HS-27A (cell line): ENCODE measurements at regions not wholly inside any gene's neighbourhood (a gene's known extent, or its start where the extent isn't known, plus 50 kb on each side); places are given as distances from the start of the nearest gene placed in this dataset.
"Not testable (repeated sequence)": the region's sequence is repeated elsewhere in the genome, so short reads cannot be mapped to it uniquely, and the experiment has no call there.

ENCODE experiments used
- DNase-seq: peaks from one replicate; pipeline ENCODE4 v3.0.0-alpha.2; 2012; ENCODE audit warnings: low read depth, missing footprints

DNA sequence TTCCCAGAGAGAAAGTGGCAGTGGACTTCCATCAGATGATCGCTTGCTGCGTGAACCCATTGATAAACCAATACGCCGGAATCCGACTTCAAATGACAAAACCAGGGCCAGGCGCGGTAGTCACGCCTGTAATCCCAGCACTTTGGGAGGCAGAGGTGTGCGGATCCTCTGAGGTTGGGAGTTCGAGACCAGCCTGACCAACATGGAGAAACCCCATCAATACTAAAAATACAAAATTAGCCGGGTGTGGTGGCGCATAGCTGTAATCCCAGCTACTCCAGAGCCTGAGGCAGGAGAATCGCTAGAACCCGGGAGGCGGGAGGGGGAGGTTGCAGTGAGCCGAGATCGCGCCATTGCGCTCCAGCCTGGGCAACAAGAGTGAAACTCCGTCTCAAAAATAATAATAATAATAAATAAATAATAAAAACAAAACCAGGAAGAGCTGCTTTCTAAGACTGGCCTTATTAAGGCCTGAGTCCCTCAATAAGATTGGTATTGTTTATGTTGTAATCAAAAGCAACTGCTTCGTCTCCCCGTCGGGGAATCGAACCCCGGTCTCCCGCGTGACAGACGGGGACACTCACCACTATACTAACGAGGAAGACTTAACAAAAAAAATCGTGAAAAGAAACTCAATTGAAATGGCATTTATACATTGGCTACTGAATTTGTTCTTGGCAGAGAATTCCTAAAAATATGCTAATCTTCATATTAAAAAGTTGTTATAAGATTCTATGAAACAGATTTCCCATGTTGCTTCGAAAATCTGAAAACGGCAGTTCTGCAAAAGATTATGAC is 110.2 kb upstream of the ZNF184 start:
- DNase-seq: peak; percentile 69

DNA sequence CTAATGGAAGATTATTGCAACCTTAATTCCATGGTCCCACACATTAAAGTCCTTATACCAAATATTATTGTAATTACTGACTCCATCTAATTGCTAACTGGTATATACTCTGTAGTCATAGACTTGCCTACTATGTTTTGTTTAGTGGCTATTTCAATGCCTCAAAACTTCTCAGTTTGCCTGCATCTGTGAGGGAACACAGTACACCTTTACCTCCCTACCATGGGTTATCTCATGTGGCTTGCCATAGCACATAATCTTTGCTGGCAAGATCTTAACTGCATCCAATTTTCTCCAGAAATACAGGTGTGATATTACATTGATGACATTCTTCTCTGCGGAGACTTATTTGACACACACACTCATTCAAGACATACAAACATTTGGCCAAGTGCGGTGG is 107.1 kb upstream of the ZNF184 start:
- no peak for DNase-seq

DNA sequence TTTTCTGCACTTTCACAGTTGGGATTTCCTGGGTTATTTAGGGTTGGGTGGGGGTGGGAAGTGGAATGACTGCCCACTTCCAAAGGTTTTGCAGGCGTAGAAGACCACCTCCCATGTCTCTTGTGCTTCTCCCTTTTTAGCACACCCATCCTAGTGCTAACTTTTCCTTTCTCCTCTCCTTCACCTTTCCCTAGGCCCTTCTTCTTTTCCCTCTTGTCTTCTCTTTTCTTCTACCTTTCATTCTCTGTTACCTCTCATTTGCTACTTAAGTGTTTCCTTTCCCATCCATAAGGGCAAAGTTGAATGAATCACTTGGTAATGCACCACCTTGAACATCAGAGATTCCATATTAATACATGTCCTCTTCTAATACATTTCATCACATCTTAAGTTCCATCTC is 105.0 kb upstream of the ZNF184 start:
- no peak for DNase-seq

DNA sequence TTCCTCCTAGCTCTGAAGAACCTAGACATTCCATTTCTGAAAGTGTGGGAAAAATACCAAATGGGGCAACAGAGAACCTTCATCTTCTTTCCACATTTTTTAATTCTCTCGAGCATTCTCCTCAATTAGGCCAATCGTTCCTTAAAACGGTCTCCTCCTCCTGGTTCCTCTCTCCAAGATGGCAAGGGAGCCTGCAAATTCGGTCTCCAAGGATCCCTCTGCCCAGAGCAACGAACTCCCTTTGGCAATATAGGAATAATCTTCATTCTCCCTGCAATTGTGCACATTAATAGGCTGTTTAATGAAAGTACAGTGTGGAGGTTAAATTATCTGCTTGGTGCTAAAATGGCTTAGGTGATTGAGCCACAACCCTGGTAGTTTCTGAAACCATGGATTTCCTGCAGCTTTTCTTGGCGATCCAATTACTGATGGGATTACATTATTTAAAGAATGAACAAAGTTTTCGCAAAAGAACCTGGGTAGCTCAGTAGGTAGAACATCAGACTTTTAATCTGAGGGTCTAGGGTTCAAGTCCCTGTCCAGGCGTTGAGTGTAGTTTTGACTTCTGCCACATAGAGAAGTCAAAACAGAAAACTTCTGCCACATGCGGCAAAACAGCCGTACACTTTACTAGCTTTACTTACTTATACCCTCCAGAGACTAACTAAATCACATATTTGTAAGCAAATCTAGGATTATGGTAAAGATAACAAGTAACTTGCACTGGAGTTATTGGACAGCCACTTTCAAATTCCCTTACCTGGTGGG is 102.9 kb upstream of the ZNF184 start:
- DNase-seq: peak; percentile 51

DNA sequence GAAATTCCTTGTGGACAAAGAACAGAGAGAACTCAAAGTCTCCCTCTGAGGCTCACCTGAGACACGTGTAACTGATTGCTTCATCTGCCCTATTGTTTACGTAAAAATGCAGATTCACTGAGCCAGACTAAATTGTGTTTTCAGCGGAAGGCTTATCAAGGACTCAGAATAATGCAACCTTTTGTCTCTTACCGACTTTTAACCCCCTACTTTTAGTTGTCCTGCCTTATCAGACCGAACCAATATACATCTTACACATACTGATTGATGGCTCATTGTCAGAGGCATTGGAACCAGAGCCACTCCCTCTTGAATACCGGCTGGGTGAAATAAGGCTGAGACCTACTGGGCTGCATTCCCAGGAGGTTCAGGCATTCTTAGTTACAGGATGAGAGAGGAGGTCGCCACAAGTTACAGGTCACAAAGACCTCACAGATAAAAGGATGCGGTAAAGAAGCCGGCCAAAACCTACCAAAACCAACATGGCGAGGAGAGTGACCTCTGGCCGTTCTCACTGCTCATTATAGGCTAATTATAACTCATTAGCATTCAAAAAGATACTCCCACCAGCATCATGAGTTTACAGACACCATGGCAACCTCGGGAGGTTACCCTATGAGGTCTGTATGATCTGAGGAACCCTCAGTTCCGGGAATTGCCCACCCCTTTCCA is 95.5 kb upstream of the ZNF184 start:
- DNase-seq: no peak

DNA sequence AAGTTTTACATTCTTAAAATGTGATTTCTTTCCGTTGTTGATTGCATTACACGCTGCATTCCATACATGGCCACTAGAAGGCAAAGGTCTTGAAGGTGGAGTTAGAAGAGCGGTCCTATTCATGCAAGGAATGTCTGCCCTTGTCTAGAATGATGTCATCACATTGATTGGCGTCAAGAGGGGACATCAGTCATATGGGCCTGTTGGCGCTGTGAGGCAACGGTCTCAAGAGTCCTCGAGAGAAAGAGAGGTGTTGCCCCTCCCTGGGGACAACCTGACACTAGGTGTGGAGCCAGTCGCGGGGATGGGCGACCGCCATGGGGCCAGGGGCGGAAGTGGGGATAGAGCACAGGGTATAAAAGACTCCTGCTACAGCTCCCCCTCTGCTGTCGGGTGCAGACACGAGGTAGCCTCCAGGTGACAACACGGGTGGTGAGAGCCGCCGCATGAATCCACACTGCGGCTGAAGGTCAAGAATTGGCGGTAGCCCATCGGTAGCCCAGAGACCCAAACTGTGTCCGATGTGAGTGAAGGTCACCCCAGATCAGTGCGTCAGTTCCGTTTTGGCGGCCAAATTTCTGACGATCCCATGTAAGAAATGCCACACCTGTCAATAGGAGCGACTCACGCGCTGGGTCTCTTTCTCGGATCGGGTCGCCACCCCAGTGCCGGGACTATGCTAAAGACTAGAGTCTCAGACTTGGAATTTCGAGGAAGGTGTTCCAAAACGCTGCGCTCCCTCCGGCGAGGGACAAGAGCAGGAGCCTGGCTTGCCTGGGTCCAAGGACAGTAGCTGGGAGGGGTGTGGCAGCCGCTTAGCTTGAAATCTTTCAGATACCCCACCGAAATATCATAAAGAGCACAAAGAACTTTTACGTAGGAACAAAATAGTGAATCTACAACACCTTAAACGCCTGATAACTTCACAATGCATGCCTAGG is 93.2 kb upstream of the ZNF184 start:
- no peak for DNase-seq

DNA sequence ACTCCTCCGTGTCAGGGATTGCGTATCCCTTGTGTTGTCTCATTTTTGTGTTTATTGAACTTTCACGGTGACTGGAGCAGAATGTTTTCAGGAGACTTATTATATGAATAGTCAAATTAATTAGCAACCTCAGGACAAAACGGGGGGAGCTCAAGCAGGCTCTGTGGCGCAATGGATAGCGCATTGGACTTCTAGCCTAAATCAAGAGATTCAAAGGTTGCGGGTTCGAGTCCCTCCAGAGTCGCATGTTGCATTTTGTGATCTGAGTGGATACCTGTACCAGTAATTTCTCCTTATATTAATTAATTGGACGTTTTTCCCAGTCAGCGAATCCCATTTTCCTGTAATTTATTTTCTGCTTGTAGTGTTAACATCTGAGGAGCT is 89.1 kb upstream of the ZNF184 start:
- DNase-seq: no peak

DNA sequence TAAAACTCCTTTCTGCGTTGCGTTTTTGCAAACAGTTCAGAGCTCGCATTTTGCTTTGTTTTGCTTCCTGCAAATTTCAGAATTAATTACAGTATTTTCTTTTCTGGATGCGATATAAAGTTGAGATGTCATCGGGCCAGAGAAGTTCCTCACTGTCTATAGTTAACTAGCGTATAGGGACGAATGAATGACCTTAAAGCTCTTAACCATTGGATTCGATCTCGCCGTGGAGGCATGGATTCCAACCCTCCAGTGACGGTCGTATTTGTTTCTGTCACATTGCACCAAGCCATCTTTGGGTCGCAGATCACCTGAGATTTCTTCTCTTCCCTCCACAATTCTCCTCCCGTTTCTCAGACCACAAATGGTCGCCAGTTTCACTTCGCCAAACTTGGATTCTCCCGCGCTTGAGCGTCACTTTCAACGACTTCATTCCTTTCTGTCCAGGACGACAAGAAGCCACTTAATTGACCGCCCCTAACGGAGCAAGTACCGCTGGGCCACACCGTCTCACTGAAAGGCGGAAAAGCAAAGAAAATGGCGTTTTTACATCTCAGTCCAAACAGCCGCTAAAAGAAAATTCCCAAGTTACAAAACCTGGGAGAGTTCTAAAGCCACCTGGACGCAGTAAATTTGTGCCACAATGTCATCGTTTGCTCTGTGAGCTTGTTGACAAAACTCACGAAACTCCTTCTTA is 85.3 kb upstream of the ZNF184 start:
- no peak for DNase-seq

DNA sequence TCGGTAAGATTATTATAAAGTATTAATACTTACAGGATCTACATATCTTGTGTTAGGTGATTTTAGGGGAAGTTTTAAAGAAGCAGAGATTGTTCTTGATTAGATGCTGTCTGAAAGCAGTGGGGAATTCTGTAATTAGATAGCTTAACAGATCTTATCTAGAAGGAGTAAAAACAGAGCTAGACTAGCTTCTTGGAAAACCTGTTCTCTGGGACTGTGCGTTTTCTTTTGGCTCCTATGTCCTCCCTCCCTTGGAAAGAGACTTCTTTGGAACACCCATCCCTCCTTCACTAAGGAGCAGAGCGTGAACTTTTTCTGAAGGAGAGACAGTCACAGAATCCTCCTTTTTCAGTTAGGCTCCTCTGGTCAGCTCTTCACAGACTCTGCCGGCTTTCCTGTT is 83.5 kb upstream of the ZNF184 start:
- DNase-seq: no peak

DNA sequence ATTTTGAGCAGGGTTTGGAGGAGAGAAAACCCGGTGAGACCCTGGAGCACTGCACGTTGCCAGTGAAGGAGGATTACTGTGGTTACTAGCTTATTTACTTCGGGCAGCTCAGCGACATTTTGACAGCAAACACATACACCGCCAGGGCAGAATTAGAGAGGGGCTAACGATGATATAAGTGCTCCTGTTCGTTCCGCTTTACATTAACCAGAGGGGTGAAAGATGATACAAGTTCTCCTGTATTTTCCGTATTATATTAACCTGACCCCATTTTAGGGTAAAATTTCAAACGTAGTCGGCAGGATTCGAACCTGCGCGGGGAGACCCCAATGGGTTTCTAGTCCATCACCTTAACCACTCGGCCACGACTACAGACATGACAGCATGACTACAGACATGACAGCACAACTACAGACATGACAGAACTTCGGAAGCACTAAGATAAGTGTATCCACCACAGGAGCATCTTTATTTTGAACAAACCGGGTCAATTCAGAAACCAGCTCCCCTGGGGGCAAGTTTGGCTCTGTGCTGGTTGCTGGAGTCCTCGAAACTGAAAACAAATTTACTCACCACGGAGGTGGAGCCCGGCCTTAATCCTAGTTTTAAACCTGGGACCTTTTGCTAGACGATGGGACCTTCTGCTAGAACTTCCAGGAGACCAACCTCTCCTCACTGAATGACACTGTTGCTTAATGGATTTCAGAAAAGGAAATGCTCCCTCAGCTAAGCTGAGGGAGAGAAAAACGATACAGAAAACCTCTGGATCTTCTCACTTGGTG is 80.4 kb upstream of the ZNF184 start:
- DNase-seq: peak; percentile 60

DNA sequence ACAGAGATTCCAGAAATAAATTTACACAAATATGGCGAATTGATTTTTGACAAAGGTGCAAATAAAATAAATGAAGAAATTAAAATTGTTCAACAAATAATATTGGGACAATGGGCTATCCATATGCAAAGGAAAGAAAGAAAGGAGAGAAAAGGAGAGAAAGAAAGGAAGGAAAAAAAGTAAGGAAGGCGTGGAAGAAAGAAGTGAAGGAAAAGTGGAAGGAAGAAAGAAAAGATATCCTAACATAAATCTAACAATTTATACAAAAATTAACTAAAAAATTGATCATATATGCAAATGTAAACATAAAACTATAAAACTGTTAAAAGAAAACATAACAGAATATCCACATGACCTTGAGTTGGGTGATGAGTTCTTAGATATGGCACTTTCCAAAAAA is 78.7 kb upstream of the ZNF184 start:
- DNase-seq: no peak

DNA sequence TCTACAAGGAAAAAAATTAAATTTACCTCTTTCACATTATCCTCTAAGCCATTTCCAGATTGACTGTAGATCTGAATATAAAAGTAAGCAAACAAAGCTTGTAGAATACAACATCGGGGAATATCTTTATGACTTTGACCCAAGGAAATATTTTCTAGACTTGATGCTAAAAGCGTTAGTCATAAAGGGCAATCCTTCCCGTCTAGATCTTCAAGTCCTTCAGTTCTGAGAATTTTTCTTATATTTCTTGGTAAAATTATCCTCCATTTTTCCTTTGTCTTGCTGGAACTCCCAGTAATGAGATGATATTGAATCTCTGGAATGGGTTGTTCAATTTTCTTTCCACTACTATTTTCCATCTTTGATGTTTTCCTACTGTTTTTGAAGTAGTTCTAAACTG is 77.8 kb upstream of the ZNF184 start:
- DNase-seq: no peak

DNA sequence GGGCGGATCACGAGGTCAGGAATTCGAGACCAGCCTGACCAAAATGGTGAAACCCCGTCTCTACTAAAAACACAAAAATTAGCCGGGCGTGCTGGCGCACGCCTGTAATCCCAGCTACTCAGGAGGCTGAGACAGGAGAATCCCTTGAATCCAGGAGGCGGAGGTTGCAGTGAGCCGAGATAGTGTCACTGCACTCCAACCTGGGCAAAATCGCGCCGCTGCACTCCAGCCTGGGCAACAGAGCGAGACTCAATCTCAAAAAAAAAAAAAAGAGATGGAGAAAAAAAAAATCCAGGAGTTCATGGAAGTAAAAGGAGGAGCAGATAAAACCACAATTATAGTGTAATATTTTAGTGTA is 76.3 kb upstream of the ZNF184 start:
- DNase-seq: not testable (repeated sequence)

DNA sequence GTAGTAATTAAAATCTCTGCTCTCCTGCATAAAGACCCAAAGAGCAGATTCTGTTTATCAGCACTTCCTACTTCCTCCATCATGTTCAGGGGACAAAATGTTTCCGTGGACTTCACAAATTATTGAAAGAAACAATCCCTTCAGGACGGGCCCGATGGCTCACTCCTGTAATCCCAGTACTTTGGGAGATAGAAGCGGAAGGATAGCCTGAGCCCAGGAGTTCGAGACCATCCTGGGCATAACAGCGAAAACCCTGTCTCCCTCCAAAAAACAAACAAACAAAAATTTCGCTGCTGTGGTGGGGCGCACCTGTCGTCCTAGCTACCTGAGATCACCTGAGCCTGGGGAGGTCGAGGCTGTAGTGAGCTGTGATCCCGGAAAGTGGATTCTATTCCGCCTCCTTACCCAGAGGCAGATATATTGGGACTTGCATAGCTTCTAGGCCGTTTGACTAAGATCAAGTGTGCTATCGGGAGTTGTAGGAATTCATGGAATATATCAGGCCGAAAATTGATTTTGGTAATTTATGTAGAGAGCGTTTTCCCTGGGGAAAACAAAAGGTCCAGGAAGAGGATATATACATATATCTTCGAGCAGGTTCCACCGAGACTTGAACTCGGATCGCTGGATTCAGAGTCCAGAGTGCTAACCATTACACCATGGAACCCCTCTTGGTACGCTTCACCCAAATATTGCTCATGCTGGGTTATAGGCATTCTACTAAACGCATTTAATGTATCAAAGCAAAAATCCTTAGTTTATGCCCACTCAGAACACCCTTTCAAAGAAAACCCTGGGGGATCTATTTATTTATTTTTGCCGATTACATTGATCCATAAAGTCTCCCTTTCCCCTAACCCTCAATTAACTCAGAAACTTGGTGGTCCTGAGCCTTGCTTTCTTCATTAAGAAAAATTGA is 74.5 kb upstream of the ZNF184 start:
- peak; percentile 75 for DNase-seq

DNA sequence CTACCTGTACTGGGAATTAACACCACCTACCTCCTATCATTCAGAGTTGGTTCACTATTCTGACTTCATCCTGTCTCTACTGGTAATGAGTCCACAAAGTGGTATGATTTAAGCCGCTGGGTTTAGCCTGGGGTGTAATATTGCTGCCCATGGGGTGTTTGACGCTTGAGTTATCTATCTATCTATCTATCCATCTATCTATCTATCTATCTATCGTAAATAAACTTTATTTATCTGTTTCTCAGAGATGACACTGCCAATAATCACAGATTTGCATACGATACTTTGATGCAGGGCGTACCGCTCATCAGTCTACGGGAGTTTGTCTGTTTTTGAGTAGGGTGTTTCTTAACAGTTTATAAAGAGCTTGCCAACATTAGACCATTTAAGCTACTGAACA is 73.6 kb upstream of the ZNF184 start:
- no peak for DNase-seq

DNA sequence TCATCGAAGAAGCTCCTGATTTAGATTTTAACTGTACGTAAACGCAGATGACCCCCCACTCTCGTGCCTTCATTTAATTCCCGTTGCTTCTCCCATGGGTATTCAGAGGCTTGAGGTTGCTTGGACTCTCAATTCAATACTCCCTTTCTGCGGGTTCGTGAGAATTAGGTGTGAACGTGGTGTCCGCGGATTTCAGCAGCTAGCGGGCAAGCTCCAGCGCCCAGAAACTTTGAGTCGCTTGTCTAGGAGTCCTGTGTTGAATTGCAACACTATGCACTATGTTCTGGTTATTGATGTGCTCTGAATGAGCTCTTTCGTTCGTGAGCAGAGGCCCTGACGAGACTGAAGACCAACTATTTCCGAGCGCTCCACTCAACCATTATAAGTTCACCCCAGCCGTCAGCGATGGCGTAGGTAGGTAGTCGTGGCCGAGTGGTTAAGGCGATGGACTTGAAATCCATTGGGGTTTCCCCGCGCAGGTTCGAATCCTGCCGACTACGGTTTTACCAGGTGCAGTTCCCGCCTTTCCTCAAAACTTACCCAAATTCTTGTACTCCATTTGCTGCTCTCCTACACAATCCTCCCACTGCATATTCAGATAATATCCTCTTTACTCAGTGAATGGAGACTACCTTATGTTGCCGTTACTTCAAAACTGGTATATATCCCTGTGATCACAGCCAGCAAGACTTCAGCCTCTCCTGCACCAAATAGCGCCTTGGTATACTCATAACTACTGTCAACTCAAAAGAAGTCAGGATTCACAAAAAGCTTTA is 72.6 kb upstream of the ZNF184 start:
- no peak for DNase-seq

DNA sequence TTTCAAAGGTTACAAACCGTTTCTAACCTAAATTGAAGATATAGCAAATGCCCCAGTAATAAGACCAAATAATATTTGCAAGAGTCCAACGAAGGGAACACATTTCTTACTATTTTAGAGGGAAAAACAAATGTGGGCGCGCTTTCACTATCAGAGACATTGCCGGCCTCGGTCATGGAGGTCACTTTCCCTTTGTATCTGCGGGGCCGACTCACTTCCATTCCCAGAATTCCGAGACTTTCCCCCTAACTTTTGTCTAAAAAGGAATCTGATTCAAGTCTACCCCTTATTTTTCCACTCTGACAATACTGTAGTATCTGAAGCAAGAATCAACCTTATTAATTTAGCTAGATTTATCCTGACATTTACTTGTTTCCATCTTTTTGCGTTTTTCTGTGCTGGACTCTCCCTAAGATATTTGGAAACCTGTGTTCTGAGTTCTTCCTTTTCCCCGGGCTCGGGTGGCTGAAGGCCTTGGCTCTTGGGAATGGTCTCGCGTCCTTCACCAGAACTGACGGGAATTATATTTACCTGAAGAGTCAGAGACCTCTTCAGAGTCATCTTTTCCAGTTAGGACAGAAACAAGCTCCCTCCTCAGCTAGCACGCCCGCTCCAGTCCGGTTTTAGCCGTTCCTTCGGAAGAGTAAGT is 71.8 kb upstream of the ZNF184 start:
- no peak for DNase-seq

DNA sequence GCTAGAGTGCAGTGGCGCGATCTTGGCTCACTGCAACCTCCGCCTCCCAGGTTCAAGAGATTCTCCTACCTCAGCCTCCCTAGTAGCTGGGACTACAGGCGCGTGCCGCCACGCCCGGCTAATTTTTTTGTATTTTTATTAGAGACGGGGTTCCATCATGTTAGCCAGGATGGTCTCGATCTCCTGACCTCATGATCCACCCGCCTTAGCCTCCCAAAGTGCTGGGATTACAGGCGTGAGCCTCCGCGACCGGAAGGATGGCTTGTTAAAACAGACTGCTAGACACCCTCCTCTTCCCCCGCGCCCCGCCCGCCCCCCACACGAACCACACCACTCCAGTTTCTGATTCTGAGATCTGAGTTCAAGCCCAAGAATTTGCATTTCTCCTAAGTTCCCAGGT is 71.2 kb upstream of the ZNF184 start:
- not testable (repeated sequence) for DNase-seq
